Tibial nerve (tissue), 4 donors: ENCODE measurements at regions not wholly inside any gene's neighbourhood (a gene's known extent, or its start where the extent isn't known, plus 50 kb on each side); places are given as distances from the start of the nearest gene placed in this dataset.

ENCODE experiments used
- EP300 ChIP-seq, 2 donors: sonication (generic); formaldehyde crosslinking; IDR thresholded peaks; one replicate each; pipeline ENCODE4 v1.6.1; 2017; ENCODE audit warnings: antibody characterized with exemption in 2 of 2, mild to moderate bottlenecking in 1 of 2
- POLR2A ChIP-seq, 2 donors: fragments of 450-650 bp; IDR thresholded peaks; one replicate each; pipeline ENCODE4 v1.6.1; 2017; ENCODE audit warnings: antibody characterized with exemption in 2 of 2, mild to moderate bottlenecking in 2 of 2, moderate library complexity in 2 of 2
- TF ChIP-seq, protein P1 (sequence below), 5 experiments: fragments of 200-600 bp in 3 of 5; fragments of 450-650 bp in 2 of 5; sonication (generic) in 3 of 5; IDR thresholded peaks; one replicate each; pipeline ENCODE4 v1.5.1; 2016 to 2019; ENCODE audit warnings: antibody characterized with exemption in 5 of 5, mild to moderate bottlenecking in 3 of 5, moderate library complexity in 2 of 5

DNA sequence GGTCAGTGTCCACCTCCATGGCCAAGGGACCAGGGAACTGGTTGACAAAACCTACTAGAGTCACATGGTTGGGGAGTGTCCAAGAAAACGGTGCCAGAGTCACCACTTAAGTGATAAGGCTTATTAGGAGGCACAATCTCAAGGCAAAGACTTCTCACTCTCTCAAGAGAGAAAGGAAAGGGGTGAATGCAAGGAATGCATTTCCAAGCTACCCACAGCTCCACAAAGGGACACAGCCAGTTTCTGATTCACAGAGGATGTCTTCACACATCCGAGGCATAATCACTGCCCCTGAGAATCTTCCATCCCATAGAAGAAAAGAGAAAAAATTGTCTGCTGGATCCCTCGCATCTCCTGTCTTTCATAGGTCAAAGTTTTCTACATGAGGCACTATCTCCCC is 269.3 kb downstream of the TNS1 start:
- TF ChIP-seq, protein P1, sequence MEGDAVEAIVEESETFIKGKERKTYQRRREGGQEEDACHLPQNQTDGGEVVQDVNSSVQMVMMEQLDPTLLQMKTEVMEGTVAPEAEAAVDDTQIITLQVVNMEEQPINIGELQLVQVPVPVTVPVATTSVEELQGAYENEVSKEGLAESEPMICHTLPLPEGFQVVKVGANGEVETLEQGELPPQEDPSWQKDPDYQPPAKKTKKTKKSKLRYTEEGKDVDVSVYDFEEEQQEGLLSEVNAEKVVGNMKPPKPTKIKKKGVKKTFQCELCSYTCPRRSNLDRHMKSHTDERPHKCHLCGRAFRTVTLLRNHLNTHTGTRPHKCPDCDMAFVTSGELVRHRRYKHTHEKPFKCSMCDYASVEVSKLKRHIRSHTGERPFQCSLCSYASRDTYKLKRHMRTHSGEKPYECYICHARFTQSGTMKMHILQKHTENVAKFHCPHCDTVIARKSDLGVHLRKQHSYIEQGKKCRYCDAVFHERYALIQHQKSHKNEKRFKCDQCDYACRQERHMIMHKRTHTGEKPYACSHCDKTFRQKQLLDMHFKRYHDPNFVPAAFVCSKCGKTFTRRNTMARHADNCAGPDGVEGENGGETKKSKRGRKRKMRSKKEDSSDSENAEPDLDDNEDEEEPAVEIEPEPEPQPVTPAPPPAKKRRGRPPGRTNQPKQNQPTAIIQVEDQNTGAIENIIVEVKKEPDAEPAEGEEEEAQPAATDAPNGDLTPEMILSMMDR (IDR thresholded peaks at IDR 0.05) = no peak
- TF ChIP-seq POLR2A (IDR thresholded peaks at IDR 0.05) (no peak), EP300 (IDR thresholded peaks at IDR 0.05) (no peak)
